Fibroblast of skin of right biceps (primary cell): ENCODE measurements at regions not wholly inside any gene's neighbourhood (a gene's known extent, or its start where the extent isn't known, plus 50 kb on each side); places are given as distances from the start of the nearest gene placed in this dataset.
"Not testable (repeated sequence)": the region's sequence is repeated elsewhere in the genome, so short reads cannot be mapped to it uniquely, and the experiment has no call there.

ENCODE experiments used
- DNase-seq: peaks from one replicate; pipeline ENCODE4 v3.0.0-alpha.2; 2013

GRCh38 chr7:10346032-10346431, 627.6 kb upstream of the PHF14 start:
- DNase-seq: no peak

GRCh38 chr7:10355816-10356215, 617.9 kb upstream of the PHF14 start:
- DNase-seq: no peak

- DNase-seq: no peak
Measured at GRCh38 chr7:10360050-10360449, 613.6 kb upstream of the PHF14 start.

GRCh38 chr7:10401793-10402192, 571.9 kb upstream of the PHF14 start:
- DNase-seq: no peak

GRCh38 chr7:10412422-10413019, 561.2 kb upstream of the PHF14 start:
- peak; percentile 29 for DNase-seq

- no peak for DNase-seq
Measured at GRCh38 chr7:10418985-10419384, 554.7 kb upstream of the PHF14 start.

- no peak for DNase-seq
Measured at GRCh38 chr7:10429031-10429430, 544.6 kb upstream of the PHF14 start.

GRCh38 chr7:10429511-10429910, 544.2 kb upstream of the PHF14 start:
- no peak for DNase-seq

GRCh38 chr7:10436302-10436701, 537.4 kb upstream of the PHF14 start:
- DNase-seq: no peak

GRCh38 chr7:10439027-10439426, 534.6 kb upstream of the PHF14 start:
- no peak for DNase-seq

GRCh38 chr7:10455936-10456335, 517.7 kb upstream of the PHF14 start:
- DNase-seq: no peak

GRCh38 chr7:10460474-10460873, 513.2 kb upstream of the PHF14 start:
- no peak for DNase-seq

GRCh38 chr7:10463701-10464100, 510.0 kb upstream of the PHF14 start:
- DNase-seq: no peak

GRCh38 chr7:10465536-10465935, 508.1 kb upstream of the PHF14 start:
- DNase-seq: not testable (repeated sequence)

GRCh38 chr7:10468908-10469307, 504.8 kb upstream of the PHF14 start:
- DNase-seq: no peak

GRCh38 chr7:10469476-10469875, 504.2 kb upstream of the PHF14 start:
- no peak for DNase-seq

GRCh38 chr7:10471280-10472058, 502.2 kb upstream of the PHF14 start:
- DNase-seq: no peak

GRCh38 chr7:10472115-10472514, 501.6 kb upstream of the PHF14 start:
- no peak for DNase-seq

- no peak for DNase-seq
Measured at GRCh38 chr7:10473569-10473968, 500.1 kb upstream of the PHF14 start.

GRCh38 chr7:10474048-10474447, 499.6 kb upstream of the PHF14 start:
- no peak for DNase-seq

GRCh38 chr7:10475940-10476641, 497.6 kb upstream of the PHF14 start:
- DNase-seq: no peak

GRCh38 chr7:10476642-10477041, 497.0 kb upstream of the PHF14 start:
- no peak for DNase-seq

- no peak for DNase-seq
Measured at GRCh38 chr7:10483671-10484070, 490.0 kb upstream of the PHF14 start.

- DNase-seq: no peak
Measured at GRCh38 chr7:10484767-10485166, 488.9 kb upstream of the PHF14 start.
